ENCODE measurements at regions not wholly inside any gene's neighbourhood (a gene's known extent, or its start where the extent isn't known, plus 50 kb on each side); places are given as distances from the start of the nearest gene placed in this dataset.
A peak's percentile ranks its signal among the peaks of the same experiment; 100 is the strongest.

DNA sequence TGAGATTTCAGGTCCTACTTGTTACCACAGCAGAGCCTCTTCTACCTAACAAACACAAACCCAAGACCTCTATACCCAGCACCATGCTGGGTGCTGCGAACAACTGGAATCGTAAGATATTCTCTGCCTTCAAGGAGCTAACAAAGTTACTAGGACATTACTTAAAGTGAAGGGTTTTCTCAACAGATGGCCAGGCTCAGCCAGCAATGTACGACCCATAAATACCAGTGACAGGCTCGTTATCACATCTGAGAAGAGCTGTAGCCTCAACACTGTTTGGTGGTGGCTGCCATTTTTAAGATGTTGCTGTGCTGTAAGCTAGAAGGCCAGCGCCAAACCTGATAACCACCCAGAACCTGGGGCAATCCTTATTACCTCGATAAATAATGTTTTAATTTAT lies 406.5 kb downstream of the KIF16B start:
- no peak overlapping the region for H2BK12ac ChIP-seq (ENCODE audit: low read length)
- H3K4me1 ChIP-seq (ENCODE audit: control insufficient read depth in 2 of 2, insufficient read depth in 1 of 2, low read depth in 1 of 2, low read length in 2 of 2): no peaks in the 10 kb centered on the region

DNA sequence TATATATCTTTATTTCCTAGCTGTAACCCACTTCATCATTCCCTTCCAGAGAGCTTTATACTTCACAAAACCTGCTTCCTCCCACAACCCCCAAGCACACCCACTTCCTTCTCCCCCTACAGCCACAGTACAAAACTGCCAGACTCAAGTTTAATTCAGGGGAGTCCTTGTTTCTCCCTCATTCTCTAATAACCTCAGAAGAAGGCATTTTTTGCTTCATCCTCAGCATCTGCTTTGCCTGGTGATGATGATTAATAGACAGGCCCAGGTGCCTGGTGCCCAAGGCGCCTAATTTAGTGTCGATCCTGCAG lies 414.3 kb downstream of the KIF16B start:
- no peak overlapping the region for H3K27ac ChIP-seq (replicated peaks; ENCODE audit: low read length)
- no CpG with 5 or more reads among the region's 2 CpGs for WGBS, 2 donors (ENCODE audit: extremely low coverage in 2 of 2, insufficient read length in 2 of 2, insufficient replicate concordance in 1 of 2)
- H3K9ac ChIP-seq (ENCODE audit: low read depth, low read length, poor library complexity): no peak overlapping the region
- no peak overlapping the region for H3K4me3 ChIP-seq (ENCODE audit: low read length in 2 of 2)
- H2BK12ac ChIP-seq (ENCODE audit: low read length): no peak overlapping the region
- H3K18ac ChIP-seq (ENCODE audit: low read length): peak overlapping the region; percentile 20
- peaks cover 0 to 6% (median 0%) of the 10 kb centered on the region in 3 experiments for H3K27me3 ChIP-seq (ENCODE audit: control insufficient read depth in 3 of 3, insufficient read depth in 3 of 3, low read depth in 1 of 3, low read length in 3 of 3)
- peaks cover 2% of the 10 kb centered on the region for H3K79me1 ChIP-seq (ENCODE audit: low read depth, low read length)
- no peak overlapping the region for H3K14ac ChIP-seq (ENCODE audit: low read length)
- no peak overlapping the region for H4K8ac ChIP-seq (ENCODE audit: low read depth, low read length)
- H3K9me3 ChIP-seq (replicated peaks in 1 of 2; ENCODE audit: control insufficient read depth in 2 of 2, insufficient read depth in 1 of 2, low read depth in 1 of 2, low read length in 2 of 2): peaks cover 0 to 3% of the 10 kb centered on the region in 2 donors
- peak overlapping the region; percentile 36 for H2AK5ac ChIP-seq (ENCODE audit: low read depth, low read length)
- peaks cover 0 to 4% of the 10 kb centered on the region in 2 donors for H3K4me1 ChIP-seq (ENCODE audit: control insufficient read depth in 2 of 2, insufficient read depth in 1 of 2, low read depth in 1 of 2, low read length in 2 of 2)
- H2BK5ac ChIP-seq (ENCODE audit: low read length): no peak overlapping the region
- no peak overlapping the region for H3K4ac ChIP-seq (ENCODE audit: low read length)
- no peak overlapping the region for H3K4me2 ChIP-seq (ENCODE audit: insufficient read depth, low read length, poor library complexity, severe bottlenecking)
- H3K36me3 ChIP-seq (replicated peaks in 1 of 2; ENCODE audit: control insufficient read depth in 2 of 2, insufficient read depth in 2 of 2, low read length in 2 of 2): no peaks in the 10 kb centered on the region
- no peak overlapping the region for H2BK120ac ChIP-seq (ENCODE audit: low read depth, low read length)
- no peak overlapping the region for H2AFZ ChIP-seq (ENCODE audit: low read length)
- no peak overlapping the region for H3K23ac ChIP-seq (ENCODE audit: low read depth, low read length, poor library complexity)
- H4K91ac ChIP-seq (ENCODE audit: low read depth, low read length, poor library complexity): no peak overlapping the region
- no peak for DNase-seq (ENCODE audit: low spot score)
- H2BK15ac ChIP-seq (ENCODE audit: low read length): no peak overlapping the region

More for the DNA sequence above, 406.5 kb downstream of the KIF16B start:
- Histone ChIP-seq H3K14ac (ENCODE audit: low read length) (no peak overlapping the region), H3K36me3 (replicated peaks in 1 of 2; ENCODE audit: control insufficient read depth in 2 of 2, insufficient read depth in 2 of 2, low read length in 2 of 2) (no peaks in the 10 kb centered on the region), H3K23ac (ENCODE audit: low read depth, low read length, poor library complexity) (no peak overlapping the region), H3K79me1 (ENCODE audit: low read depth, low read length) (no peaks in the 10 kb centered on the region), H3K9ac (ENCODE audit: low read depth, low read length, poor library complexity) (no peak overlapping the region), H2BK15ac (ENCODE audit: low read length) (no peak overlapping the region), H3K4me3 (ENCODE audit: low read length in 2 of 2) (no peak overlapping the region), H3K18ac (ENCODE audit: low read length) (no peak overlapping the region), H2BK120ac (ENCODE audit: low read depth, low read length) (no peak overlapping the region), H3K4ac (ENCODE audit: low read length) (no peak overlapping the region), H4K8ac (ENCODE audit: low read depth, low read length) (no peak overlapping the region), H3K27me3 (ENCODE audit: control insufficient read depth in 3 of 3, insufficient read depth in 3 of 3, low read depth in 1 of 3, low read length in 3 of 3) (peaks cover 0 to 3% (median 0%) of the 10 kb centered on the region in 3 experiments), H2AK5ac (ENCODE audit: low read depth, low read length) (no peak overlapping the region), H3K27ac (replicated peaks; ENCODE audit: low read length) (no peak overlapping the region), H2BK5ac (ENCODE audit: low read length) (no peak overlapping the region), H2AFZ (ENCODE audit: low read length) (no peak overlapping the region), H4K91ac (ENCODE audit: low read depth, low read length, poor library complexity) (no peak overlapping the region), H3K9me3 (replicated peaks in 1 of 2; ENCODE audit: control insufficient read depth in 2 of 2, insufficient read depth in 1 of 2, low read depth in 1 of 2, low read length in 2 of 2) (no peaks in the 10 kb centered on the region), H3K4me2 (ENCODE audit: insufficient read depth, low read length, poor library complexity, severe bottlenecking) (no peak overlapping the region)
- no peak for DNase-seq (ENCODE audit: low spot score)
- no CpG with 5 or more reads among the region's 6 CpGs for WGBS, 2 donors (ENCODE audit: extremely low coverage in 2 of 2, insufficient read length in 2 of 2, insufficient replicate concordance in 1 of 2)

DNA sequence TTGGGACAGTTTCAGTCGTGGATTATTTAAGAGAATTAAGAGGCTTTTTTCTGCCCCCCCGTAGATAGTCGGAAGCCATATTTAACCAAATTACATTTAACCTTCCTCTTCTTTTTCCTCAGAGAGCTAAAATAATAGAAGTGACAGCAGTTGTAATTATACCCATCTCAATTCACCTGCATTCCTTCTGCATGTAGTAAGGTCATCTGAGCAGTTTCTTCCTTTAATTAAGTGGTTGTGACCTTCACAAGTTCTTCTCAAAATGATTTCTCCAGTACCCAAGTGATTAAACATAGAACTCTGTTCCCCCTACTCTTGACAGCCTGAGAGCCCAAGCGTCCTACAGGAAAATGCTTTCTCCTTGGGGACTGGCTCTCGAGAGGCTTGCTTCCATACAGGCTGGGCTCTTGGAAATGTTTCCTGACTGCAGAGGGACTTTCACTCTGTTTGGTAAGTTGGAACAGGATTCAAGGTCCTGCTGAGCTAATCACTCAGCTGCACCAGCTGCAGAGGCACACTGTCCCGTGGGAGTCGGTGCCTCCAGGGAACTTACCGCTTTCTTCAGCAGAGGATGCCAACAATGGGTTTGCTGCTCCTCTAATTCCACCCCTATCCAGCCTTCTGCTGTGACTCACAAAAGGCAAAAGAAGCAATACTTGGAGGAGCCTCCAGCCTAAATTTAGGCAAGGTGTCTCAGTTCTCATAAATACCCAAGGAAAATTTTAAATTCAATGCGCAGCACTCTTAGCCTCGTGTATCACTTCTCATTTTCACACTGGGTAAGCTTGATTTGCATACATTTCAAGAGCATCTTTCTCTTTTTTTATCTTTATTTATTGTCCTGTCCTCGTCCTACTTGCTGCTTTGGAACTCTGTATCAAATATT lies 414.9 kb downstream of the KIF16B start:
- no peaks in the 10 kb centered on the region for H3K36me3 ChIP-seq (replicated peaks in 1 of 2; ENCODE audit: control insufficient read depth in 2 of 2, insufficient read depth in 2 of 2, low read length in 2 of 2)
- H3K23ac ChIP-seq (ENCODE audit: low read depth, low read length, poor library complexity): no peak overlapping the region
- DNase-seq (ENCODE audit: low spot score): no peak
- WGBS, 2 donors (ENCODE audit: extremely low coverage in 2 of 2, insufficient read length in 2 of 2, insufficient replicate concordance in 1 of 2): no CpG with 5 or more reads among the region's 11 CpGs
- H4K8ac ChIP-seq (ENCODE audit: low read depth, low read length): no peak overlapping the region
- H2BK12ac ChIP-seq (ENCODE audit: low read length): no peak overlapping the region
- no peak overlapping the region for H4K91ac ChIP-seq (ENCODE audit: low read depth, low read length, poor library complexity)
- no peak overlapping the region for H3K4ac ChIP-seq (ENCODE audit: low read length)
- no peak overlapping the region for H3K14ac ChIP-seq (ENCODE audit: low read length)
- H2AFZ ChIP-seq (ENCODE audit: low read length): peak overlapping the region; percentile 21
- no peak overlapping the region for H2BK5ac ChIP-seq (ENCODE audit: low read length)
- H2BK120ac ChIP-seq (ENCODE audit: low read depth, low read length): no peak overlapping the region
- peak overlapping the region; percentile 12 for H3K18ac ChIP-seq (ENCODE audit: low read length)
- no peak overlapping the region for H3K9ac ChIP-seq (ENCODE audit: low read depth, low read length, poor library complexity)
- H3K4me1 ChIP-seq (ENCODE audit: control insufficient read depth in 2 of 2, insufficient read depth in 1 of 2, low read depth in 1 of 2, low read length in 2 of 2): peaks cover 0 to 4% of the 10 kb centered on the region in 2 donors
- H3K4me2 ChIP-seq (ENCODE audit: insufficient read depth, low read length, poor library complexity, severe bottlenecking): no peak overlapping the region
- no peak overlapping the region for H2BK15ac ChIP-seq (ENCODE audit: low read length)
- H3K27me3 ChIP-seq (ENCODE audit: control insufficient read depth in 3 of 3, insufficient read depth in 3 of 3, low read depth in 1 of 3, low read length in 3 of 3): peaks cover 0 to 6% (median 0%) of the 10 kb centered on the region in 3 experiments
- H3K27ac ChIP-seq (replicated peaks; ENCODE audit: low read length): no peak overlapping the region
- no peak overlapping the region for H3K4me3 ChIP-seq (ENCODE audit: low read length in 2 of 2)
- peaks cover 0 to 4% of the 10 kb centered on the region in 2 donors for H3K9me3 ChIP-seq (replicated peaks in 1 of 2; ENCODE audit: control insufficient read depth in 2 of 2, insufficient read depth in 1 of 2, low read depth in 1 of 2, low read length in 2 of 2)
- no peak overlapping the region for H2AK5ac ChIP-seq (ENCODE audit: low read depth, low read length)
- H3K79me1 ChIP-seq (ENCODE audit: low read depth, low read length): peaks cover 2% of the 10 kb centered on the region

DNA sequence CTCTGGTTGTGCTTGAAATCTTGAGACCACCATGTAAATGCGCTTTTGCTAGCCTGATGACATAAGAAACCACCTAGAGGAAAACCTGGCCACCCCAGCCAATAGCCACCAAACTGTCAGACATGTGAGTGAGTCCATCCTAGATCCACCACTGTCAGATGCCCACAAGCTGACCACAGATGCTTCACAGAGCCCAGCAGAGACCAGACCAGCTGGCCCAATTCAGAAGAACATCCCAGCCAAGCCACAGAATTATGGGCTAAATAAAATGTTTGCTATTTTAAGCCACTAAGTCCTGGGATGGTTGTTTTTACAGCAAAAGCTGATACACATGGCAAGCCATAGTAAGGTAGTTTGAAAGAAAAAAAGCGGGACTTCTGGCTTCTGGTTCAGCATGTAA lies 425.3 kb downstream of the KIF16B start:
- DNase-seq (ENCODE audit: low spot score): no peak
- no CpG with 5 or more reads among the region's 2 CpGs for WGBS, 2 donors (ENCODE audit: extremely low coverage in 2 of 2, insufficient read length in 2 of 2, insufficient replicate concordance in 1 of 2)
- Histone ChIP-seq H2BK15ac (ENCODE audit: low read length) (no peak overlapping the region), H3K4me2 (ENCODE audit: insufficient read depth, low read length, poor library complexity, severe bottlenecking) (no peak overlapping the region), H3K4me3 (ENCODE audit: low read length in 2 of 2) (no peak overlapping the region), H3K36me3 (replicated peaks in 1 of 2; ENCODE audit: control insufficient read depth in 2 of 2, insufficient read depth in 2 of 2, low read length in 2 of 2) (no peaks in the 10 kb centered on the region), H2BK120ac (ENCODE audit: low read depth, low read length) (no peak overlapping the region), H3K9ac (ENCODE audit: low read depth, low read length, poor library complexity) (no peak overlapping the region), H4K8ac (ENCODE audit: low read depth, low read length) (no peak overlapping the region), H2AK5ac (ENCODE audit: low read depth, low read length) (no peak overlapping the region), H3K4ac (ENCODE audit: low read length) (no peak overlapping the region), H3K4me1 (ENCODE audit: control insufficient read depth in 2 of 2, insufficient read depth in 1 of 2, low read depth in 1 of 2, low read length in 2 of 2) (no peaks in the 10 kb centered on the region), H2BK12ac (ENCODE audit: low read length) (no peak overlapping the region), H2AFZ (ENCODE audit: low read length) (no peak overlapping the region), H3K27ac (replicated peaks; ENCODE audit: low read length) (no peak overlapping the region), H4K91ac (ENCODE audit: low read depth, low read length, poor library complexity) (no peak overlapping the region), H3K9me3 (replicated peaks in 1 of 2; ENCODE audit: control insufficient read depth in 2 of 2, insufficient read depth in 1 of 2, low read depth in 1 of 2, low read length in 2 of 2) (no peaks in the 10 kb centered on the region), H2BK5ac (ENCODE audit: low read length) (no peak overlapping the region), H3K18ac (ENCODE audit: low read length) (no peak overlapping the region), H3K14ac (ENCODE audit: low read length) (no peak overlapping the region), H3K23ac (ENCODE audit: low read depth, low read length, poor library complexity) (no peak overlapping the region), H3K27me3 (ENCODE audit: control insufficient read depth in 3 of 3, insufficient read depth in 3 of 3, low read depth in 1 of 3, low read length in 3 of 3) (no peaks in the 10 kb centered on the region), H3K79me1 (ENCODE audit: low read depth, low read length) (no peaks in the 10 kb centered on the region)
